GM19467 (cell line): ENCODE measurements at regions not wholly inside any gene's neighbourhood (a gene's known extent, or its start where the extent isn't known, plus 50 kb on each side); places are given as distances from the start of the nearest gene placed in this dataset.

Experiments used
- ATAC-seq: cut with Tn5 transposase; IDR thresholded peaks from one replicate; pipeline ENCODE4 v1.9.1; 2021; ENCODE audit warnings: mild to moderate bottlenecking, moderate library complexity; ENCODE audit not compliant: unreplicated experiment

DNA sequence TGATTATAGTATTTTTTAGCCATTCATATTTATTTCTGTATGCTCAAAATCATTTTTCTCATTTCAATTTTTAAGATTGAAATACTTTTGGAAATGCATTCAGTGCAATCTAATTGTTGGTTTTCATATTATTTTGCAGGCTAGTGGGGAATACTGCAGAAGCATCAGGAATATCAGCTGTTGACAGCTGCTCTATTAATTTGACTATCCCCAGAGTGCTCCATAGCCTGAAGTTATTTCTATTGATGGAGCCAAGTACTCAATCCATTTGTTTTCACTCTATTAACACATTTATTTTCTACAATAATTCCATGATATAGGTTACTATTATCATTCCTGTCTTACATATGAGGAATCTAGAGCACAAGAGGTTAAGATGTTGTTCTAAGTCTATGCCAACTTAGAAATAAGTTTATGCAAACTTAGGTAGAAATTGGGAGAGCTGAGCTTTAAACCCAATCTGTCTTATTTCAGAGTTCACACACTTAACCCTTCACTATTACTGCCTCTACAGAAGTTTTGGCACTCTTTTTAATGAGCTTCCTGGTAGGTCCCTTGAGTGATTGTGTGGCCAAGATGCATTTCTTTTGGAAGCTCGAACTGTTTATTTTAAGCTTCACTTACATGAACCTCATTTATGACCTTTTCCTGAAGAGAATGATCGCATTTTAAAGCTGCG lies 65.6 kb upstream of the PCDH18 start:
- no peak for ATAC-seq

GRCh38 chr4:137587796-137588195 lies 55.5 kb upstream of the PCDH18 start:
- no peak for ATAC-seq

DNA sequence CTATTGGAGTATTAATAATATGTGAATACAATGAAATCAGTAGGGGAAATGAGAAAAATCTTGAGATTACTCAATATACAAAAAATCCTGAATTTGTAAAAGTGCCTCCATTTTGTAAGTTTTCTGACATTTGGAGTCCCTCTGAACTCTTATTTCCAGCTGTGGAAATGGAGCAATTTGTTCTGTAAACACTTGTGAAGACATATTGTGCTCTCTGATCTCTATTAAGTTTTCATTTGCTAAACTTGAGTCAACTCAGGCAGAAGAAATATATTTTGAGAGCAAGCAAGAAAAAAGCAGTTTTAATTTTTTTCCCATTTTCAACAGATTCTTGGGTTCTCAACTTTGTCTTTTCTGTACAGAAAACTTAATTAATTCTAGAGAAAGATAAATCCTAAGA lies 51.4 kb upstream of the PCDH18 start:
- no peak for ATAC-seq
